GM18907 (cell line): ENCODE measurements at regions not wholly inside any gene's neighbourhood (a gene's known extent, or its start where the extent isn't known, plus 50 kb on each side); places are given as distances from the start of the nearest gene placed in this dataset.

Experiments used
- ATAC-seq: cut with Tn5 transposase; IDR thresholded peaks from one replicate; pipeline ENCODE4 v1.9.1; 2021; ENCODE audit warnings: mild to moderate bottlenecking, moderate library complexity; ENCODE audit not compliant: unreplicated experiment

- peak; percentile 77 for ATAC-seq
Observed at GRCh38 chr12:77724367-77724957, 106.2 kb upstream of the NAV3 start.

GRCh38 chr12:77723308-77723707 lies 107.4 kb upstream of the NAV3 start:
- no peak for ATAC-seq

GRCh38 chr12:77722536-77722935 lies 108.2 kb upstream of the NAV3 start:
- no peak for ATAC-seq

- no peak for ATAC-seq
Observed at GRCh38 chr12:77720258-77720657, 110.4 kb upstream of the NAV3 start.

GRCh38 chr12:77710209-77710608 lies 120.5 kb upstream of the NAV3 start:
- ATAC-seq, result no peak

GRCh38 chr12:77697126-77697525 lies 133.6 kb upstream of the NAV3 start:
- no peak for ATAC-seq

GRCh38 chr12:77696183-77696582 lies 134.5 kb upstream of the NAV3 start:
- no peak for ATAC-seq

- no peak for ATAC-seq
Observed at GRCh38 chr12:77689510-77690086, 141.1 kb upstream of the NAV3 start.

GRCh38 chr12:77687321-77687720 lies 143.4 kb upstream of the NAV3 start:
- ATAC-seq, result no peak

GRCh38 chr12:77686760-77687159 lies 143.9 kb upstream of the NAV3 start:
- no peak for ATAC-seq

GRCh38 chr12:77685901-77686300 lies 144.8 kb upstream of the NAV3 start:
- no peak for ATAC-seq

- peak; percentile 91 for ATAC-seq
Observed at GRCh38 chr12:77685112-77685511, 145.6 kb upstream of the NAV3 start.

- peak; percentile 50 for ATAC-seq
Observed at GRCh38 chr12:77682488-77682887, 148.2 kb upstream of the NAV3 start.

GRCh38 chr12:77681726-77682125 lies 149.0 kb upstream of the NAV3 start:
- no peak for ATAC-seq

- ATAC-seq, result no peak
Observed at GRCh38 chr12:77679686-77680085, 151.0 kb upstream of the NAV3 start.

- no peak for ATAC-seq
Observed at GRCh38 chr12:77678621-77679020, 152.1 kb upstream of the NAV3 start.

- ATAC-seq, result no peak
Observed at GRCh38 chr12:77667101-77667500, 163.6 kb upstream of the NAV3 start.

GRCh38 chr12:77648716-77649115 lies 182.0 kb upstream of the NAV3 start:
- ATAC-seq, result no peak

GRCh38 chr12:77645966-77646598 lies 184.6 kb upstream of the NAV3 start:
- peak; percentile 56 for ATAC-seq

GRCh38 chr12:77644915-77645605 lies 185.6 kb upstream of the NAV3 start:
- ATAC-seq, result no peak

- ATAC-seq, result no peak
Observed at GRCh38 chr12:77642246-77642645, 188.4 kb upstream of the NAV3 start.

GRCh38 chr12:77640356-77640755 lies 190.3 kb upstream of the NAV3 start:
- ATAC-seq, result no peak
